DMS 273 treated with DMSO at 0.1 percent for 48 hours (cell line): ENCODE measurements at regions not wholly inside any gene's neighbourhood (a gene's known extent, or its start where the extent isn't known, plus 50 kb on each side); places are given as distances from the start of the nearest gene placed in this dataset.
"Not testable (repeated sequence)": the region's sequence is repeated elsewhere in the genome, so short reads cannot be mapped to it uniquely, and the experiment has no call there.

Source experiments
- DNase-seq: peaks from one replicate; lab custom pipeline; 2025; lab: John Stamatoyannopoulos, UW

DNA sequence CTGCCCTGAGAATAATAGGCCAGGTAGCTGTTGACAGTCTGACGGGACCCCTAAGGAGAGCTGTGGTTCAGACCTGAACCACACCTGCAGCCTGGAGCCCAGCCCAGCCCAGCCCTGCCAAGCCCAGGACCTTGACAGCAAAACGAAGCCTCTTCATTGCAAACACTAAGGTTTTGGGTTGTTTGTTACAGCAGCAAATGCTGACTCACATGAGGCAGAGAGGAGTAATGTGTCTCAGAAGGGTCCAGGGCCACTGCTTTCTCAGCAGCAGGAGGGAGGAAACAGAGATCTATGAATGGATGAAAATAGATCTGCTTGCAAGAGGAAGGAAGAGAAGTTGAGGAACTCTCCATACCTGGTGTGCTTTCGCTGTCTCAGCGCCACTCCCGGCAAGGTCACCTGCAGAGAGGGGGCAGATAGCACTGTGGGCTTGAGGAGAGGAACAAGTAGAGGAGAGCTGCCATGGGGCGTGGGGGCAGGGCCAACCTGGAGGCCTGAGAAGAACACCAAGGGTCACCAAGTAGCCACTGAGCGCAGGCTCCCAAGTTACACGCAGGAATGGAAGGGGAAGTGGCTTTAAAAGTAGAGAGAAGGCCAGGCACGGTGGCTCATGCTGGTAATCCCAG, 127.2 kb downstream of the ZNF281 start:
- no peak for DNase-seq

GRCh38 chr1:200281201-200281835, 128.5 kb downstream of the ZNF281 start:
- no peak for DNase-seq

DNA sequence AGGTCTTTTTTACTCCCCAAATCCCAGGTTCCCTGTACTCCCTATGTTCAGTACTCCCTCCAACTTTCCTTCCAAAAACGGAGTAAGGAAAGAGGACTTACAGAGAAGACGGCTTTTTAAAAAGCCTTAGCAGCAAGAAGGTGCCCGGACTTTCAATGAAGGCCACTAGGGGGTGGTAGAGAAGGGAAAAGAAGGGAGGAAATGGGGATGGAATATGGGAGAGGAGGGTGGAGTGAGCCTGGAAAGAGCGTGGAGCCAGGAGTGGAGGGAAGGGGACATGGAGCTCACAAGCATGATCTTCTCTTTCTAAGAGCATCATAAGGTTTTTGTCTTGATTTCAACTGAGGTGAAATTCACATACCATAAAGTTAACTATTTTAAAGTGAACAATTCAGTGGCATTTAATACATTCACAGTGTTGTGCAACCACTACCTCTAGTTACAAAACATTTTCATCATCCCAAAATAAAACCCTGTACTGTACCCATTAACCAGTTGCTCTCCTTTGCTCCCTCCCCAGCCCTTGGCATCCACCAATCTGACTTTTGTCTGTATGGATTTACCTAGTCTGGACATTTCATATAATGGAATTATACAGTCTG, 129.9 kb downstream of the ZNF281 start:
- DNase-seq: no peak

GRCh38 chr1:200275816-200276453, 133.9 kb downstream of the ZNF281 start:
- no peak for DNase-seq

DNA sequence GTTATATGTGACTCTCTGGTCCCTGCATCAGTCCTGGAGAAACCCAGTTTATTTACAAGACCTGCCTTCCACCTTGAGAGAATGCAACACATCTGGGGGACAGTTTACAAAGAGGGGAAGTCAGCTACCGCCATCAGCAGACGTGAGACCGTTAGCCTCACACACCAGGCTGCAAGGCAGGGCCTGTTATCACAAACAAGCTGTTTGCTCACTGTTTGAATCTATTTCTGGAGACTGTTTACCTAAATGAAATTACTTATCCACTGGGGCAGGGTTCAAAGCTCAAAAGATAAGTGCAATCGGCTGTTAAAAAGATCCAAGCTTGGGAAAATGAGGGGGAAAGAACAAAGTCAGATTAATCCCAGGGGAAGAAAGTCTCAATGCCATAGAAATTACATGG, 134.4 kb downstream of the ZNF281 start:
- DNase-seq: no peak

DNA sequence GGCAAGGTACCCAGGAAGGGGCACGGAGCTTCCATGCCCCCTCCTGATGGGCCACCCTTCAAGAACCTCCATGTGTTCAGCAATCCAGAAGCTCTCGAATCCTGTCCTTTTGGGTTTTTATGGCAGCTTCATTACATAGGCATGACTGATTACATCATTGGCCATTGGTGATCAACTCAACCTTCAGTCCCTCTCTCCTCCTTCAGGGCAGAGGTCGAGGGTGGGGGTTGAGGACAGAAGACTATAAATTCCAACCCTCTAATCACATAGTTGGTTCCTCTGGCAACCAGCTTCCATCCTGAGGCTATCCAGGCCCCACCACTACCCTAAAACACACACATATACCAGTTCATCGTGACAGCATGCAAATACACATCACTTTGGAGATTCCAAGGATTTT, 135.7 kb downstream of the ZNF281 start:
- no peak for DNase-seq

DNA sequence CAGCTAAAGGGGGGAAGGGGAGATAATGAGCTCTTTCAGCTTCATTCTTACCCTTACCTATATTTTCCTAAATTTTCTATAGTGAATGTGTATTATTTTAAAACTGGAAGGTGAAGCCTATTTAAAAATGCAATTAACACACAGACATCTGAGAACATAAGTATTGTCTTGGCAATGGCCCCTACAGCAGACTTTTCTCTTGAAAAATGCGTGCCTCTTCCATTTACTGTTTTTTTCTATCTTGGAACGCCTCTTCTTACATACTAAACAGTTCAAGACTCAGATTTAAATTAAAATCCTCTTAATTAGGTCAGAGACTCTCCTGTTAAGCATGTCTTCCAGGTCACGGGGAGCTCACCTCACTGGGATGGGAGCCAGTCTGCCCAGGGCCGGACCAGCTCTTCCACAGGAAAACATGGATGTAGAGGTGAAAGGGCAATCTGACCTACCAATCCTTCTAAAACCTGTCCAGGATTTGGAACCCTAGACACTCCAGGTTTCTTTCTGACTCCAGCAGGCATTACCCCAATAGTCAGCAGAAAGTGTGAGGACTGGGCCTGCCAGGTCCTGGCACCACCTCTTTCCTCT, 137.3 kb downstream of the ZNF281 start:
- DNase-seq: no peak

- no peak for DNase-seq
Measured at GRCh38 chr1:200269256-200269655, 140.6 kb downstream of the ZNF281 start.

GRCh38 chr1:200267937-200268336, 141.9 kb downstream of the ZNF281 start:
- DNase-seq: no peak

- DNase-seq: no peak
Measured at GRCh38 chr1:200267458-200267857, 142.4 kb downstream of the ZNF281 start.

- no peak for DNase-seq
Measured at GRCh38 chr1:200266871-200267270, 143.0 kb downstream of the ZNF281 start.

GRCh38 chr1:200265881-200266280, 144.0 kb downstream of the ZNF281 start:
- no peak for DNase-seq

GRCh38 chr1:200265104-200265503, 144.7 kb downstream of the ZNF281 start:
- DNase-seq: no peak

DNA sequence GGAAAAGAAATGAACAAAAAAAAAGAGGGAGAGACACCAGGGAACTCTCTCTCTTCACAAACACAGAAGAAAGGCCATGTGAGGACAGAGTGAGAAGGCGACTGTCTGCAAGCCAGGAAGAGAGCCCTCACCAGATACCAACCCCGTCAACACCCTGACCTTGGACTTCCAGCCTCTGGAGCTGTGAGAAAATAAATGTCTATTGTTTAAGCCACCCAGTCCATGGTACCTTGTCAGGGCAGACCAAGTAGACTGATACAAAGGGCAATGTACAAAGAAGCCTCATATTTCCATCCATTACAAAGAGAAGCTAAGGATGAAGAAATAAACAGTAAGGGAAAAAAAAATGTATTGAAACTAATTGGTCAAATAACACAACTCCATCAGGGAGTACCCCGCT, 146.6 kb downstream of the ZNF281 start:
- no peak for DNase-seq

- DNase-seq: no peak
Measured at GRCh38 chr1:200262326-200262965, 147.4 kb downstream of the ZNF281 start.

GRCh38 chr1:200260597-200261335, 149.1 kb downstream of the ZNF281 start:
- DNase-seq: no peak

- no peak for DNase-seq
Measured at GRCh38 chr1:200258447-200259375, 151.1 kb downstream of the ZNF281 start.

DNA sequence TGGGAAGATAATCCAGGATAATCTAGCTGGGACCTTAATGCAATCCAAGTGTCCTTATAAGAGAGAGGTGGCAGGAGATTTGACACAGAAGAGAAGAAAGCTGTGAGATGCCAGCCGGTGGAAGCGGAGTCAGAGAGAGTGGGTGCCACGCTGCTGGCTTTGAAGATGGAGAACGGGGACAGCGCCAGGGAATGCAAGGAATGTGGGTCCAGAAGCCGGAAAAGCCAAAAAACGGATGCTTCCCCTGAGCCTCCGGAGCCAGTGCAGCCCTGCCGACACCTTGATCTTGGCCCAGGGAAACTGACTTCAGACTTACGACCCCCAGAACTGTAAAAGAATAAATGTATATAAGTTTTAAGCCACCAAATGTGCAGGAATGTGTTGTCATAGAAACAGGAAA, 152.6 kb downstream of the ZNF281 start:
- no peak for DNase-seq

DNA sequence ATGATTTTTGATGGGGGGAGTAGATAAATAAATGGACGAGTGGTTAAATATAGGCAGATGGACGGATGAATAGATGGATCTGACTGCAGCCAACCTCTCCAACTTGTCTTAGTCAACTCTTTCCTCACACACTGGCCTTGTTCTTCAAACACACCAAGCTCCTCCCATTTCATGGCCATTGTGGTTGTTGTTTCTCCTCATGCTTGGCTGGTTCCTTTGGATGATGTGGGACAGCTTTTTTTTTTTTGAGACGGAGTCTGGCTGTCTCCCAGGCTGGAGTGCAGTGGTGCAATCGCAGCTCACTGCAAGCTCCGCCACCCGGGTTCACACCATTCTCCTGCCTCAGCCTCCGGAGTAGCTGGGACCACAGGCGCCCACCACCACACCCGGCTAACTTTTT, 155.2 kb downstream of the ZNF281 start:
- not testable (repeated sequence) for DNase-seq

GRCh38 chr1:200253774-200254495, 155.9 kb downstream of the ZNF281 start:
- no peak for DNase-seq
